ENCODE measurements at regions not wholly inside any gene's neighbourhood (a gene's known extent, or its start where the extent isn't known, plus 50 kb on each side); places are given as distances from the start of the nearest gene placed in this dataset.

- TF ChIP-seq, protein P1, sequence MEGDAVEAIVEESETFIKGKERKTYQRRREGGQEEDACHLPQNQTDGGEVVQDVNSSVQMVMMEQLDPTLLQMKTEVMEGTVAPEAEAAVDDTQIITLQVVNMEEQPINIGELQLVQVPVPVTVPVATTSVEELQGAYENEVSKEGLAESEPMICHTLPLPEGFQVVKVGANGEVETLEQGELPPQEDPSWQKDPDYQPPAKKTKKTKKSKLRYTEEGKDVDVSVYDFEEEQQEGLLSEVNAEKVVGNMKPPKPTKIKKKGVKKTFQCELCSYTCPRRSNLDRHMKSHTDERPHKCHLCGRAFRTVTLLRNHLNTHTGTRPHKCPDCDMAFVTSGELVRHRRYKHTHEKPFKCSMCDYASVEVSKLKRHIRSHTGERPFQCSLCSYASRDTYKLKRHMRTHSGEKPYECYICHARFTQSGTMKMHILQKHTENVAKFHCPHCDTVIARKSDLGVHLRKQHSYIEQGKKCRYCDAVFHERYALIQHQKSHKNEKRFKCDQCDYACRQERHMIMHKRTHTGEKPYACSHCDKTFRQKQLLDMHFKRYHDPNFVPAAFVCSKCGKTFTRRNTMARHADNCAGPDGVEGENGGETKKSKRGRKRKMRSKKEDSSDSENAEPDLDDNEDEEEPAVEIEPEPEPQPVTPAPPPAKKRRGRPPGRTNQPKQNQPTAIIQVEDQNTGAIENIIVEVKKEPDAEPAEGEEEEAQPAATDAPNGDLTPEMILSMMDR (IDR thresholded peaks at IDR 0.05) = no peak
- no peak for TF ChIP-seq POLR2A (IDR thresholded peaks at IDR 0.05)
Measured at GRCh38 chr17:52470553-52470952, 312.0 kb upstream of the CA10 start.
